DOHH2 (cell line): ENCODE measurements at regions not wholly inside any gene's neighbourhood (a gene's known extent, or its start where the extent isn't known, plus 50 kb on each side); places are given as distances from the start of the nearest gene placed in this dataset.

Experiments used
- CTCF ChIP-seq: fragments of 200-600 bp; sonication (generic); IDR thresholded peaks from one replicate; pipeline ENCODE4 v1.5.1; 2014; ENCODE audit warnings: antibody characterized with exemption, mild to moderate bottlenecking, low read depth, low read length; ENCODE audit not compliant: poor library complexity, severe bottlenecking
- EZH2phosphoT487 ChIP-seq: fragments of 200-600 bp; sonication (generic); IDR thresholded peaks from 2 replicates; pipeline ENCODE4 v1.6.1; 2017; ENCODE audit warnings: borderline replicate concordance, mild to moderate bottlenecking, antibody characterized with exemption, low read length, moderate library complexity, mixed read lengths

DNA sequence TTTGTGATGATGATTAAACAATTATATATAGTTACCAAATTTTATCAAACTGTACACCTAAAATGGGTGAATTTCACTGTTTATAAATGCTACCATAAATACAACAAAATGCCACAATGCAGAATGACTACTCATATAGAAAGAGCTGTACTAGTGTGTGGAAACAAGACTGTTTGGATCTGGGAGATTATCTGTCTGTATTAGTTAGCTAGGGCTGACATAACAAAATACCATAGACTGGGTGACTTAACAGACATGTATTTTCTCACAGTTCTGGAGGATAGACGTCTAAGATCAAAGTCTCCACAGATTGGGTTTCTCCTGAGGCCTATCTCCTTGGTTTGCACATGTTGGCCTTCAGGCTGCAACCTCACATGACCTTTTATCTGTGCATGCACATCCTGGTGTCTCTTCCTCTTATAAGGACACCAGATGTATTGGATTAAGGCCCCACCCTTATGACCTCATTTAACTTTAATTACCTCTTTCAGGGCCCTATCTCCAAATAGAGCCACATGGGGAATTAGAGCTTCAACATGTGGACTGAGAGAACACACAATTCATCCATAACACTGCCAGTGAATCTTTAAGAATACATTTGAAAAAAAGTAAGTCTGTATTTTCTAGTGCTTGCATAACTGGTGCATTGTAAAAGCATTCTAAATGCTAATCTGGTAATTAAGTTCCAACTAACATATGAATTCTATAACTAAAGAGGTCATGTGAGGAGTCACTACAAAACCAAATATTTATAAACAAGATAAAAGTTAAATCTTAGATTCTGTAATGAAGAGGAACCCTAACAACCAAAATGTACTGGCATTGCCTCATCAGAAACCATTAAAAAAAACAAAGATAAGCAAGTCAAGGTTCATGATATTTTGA, 699.6 kb downstream of the NYAP2 start:
- no peak for TF ChIP-seq CTCF
- TF ChIP-seq EZH2phosphoT487, result no peak
